ENCODE measurements at regions not wholly inside any gene's neighbourhood (a gene's known extent, or its start where the extent isn't known, plus 50 kb on each side); places are given as distances from the start of the nearest gene placed in this dataset.
"Not testable (repeated sequence)": the region's sequence is repeated elsewhere in the genome, so short reads cannot be mapped to it uniquely, and the experiment has no call there.

DNA sequence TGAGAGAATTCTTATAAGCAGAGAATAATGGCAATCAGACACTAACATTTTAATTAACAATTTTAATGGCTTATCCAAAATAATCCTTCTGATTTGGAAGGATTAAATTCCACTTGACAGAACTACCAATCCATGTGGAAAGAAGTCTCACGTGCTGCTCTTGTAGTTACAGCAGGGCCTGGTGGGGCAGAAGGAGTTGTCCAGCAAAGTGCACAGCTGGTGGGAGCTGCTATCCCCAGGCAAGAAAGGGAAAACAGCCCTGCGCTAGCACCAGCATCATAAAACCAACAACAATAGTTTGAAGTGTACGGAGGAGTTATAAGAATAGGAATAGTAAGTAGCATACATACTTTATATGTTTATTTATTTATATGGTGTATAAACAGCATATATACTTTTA is 127.4 kb upstream of the TRIM2 start:
- no peak for DNase-seq

- DNase-seq, result no peak
Observed at GRCh38 chr4:153079857-153080391, 124.3 kb upstream of the TRIM2 start.

GRCh38 chr4:153081006-153081580 is 123.2 kb upstream of the TRIM2 start:
- no peak for DNase-seq

DNA sequence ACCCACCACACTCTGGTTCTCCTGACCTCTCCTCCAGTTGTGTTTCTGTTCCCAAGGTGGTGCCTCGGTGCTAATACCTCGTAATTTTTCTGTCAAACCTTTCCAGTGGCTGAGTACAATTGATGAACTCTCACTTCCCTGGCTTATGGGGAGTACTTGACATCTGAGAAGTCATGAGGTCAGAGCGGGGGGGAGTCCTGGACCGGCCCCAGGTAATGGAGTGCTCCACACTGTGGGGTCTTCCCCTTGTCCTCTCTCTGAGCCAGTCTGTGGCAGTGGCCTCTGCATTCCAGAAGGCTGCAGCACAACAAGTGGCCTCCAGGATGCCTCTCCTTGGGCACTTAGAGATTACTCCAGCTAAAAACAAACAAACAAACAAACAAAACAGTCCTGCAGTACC is 122.5 kb upstream of the TRIM2 start:
- no peak for DNase-seq

GRCh38 chr4:153082322-153083301 is 121.6 kb upstream of the TRIM2 start:
- no peak for DNase-seq

- DNase-seq, result peak; percentile 48
Observed at GRCh38 chr4:153083447-153083947, 120.7 kb upstream of the TRIM2 start.

DNA sequence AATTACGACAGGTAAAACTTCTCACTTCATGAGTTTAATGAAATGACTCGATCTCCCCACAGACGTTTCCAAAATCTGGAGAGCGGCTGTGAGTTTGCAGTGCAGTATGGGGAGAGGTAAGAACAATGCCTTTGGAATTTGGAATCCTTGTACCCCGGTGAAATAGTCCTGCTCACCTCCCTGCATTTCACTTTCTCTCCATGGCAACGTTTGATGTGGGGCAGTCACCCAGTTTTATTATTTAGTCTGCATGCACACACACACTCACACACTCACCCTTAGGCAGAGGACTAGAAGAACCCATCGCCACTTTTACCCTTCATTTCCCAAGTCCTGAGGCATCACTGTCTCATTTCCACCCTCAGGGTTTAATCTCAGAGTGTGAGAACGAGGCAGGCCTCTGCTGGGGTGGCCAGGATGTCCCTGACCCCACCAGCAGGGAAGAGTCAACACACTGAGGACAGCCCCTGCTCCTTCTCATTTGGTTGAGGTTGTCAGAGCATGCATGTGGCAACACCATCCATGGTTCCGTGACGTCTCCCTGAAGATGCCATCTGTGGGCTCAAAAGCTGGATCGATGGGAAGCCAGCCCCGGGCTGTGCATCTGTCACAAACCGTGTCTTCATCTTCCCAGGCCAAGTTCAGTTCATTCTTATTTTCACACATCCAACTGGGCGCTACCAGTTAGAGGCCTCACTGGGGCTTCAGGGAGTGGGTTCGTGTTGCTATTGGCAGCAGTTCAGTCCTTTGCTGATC is 119.8 kb upstream of the TRIM2 start:
- no peak for DNase-seq

GRCh38 chr4:153084980-153085630 is 119.1 kb upstream of the TRIM2 start:
- peak; percentile 54 for DNase-seq

DNA sequence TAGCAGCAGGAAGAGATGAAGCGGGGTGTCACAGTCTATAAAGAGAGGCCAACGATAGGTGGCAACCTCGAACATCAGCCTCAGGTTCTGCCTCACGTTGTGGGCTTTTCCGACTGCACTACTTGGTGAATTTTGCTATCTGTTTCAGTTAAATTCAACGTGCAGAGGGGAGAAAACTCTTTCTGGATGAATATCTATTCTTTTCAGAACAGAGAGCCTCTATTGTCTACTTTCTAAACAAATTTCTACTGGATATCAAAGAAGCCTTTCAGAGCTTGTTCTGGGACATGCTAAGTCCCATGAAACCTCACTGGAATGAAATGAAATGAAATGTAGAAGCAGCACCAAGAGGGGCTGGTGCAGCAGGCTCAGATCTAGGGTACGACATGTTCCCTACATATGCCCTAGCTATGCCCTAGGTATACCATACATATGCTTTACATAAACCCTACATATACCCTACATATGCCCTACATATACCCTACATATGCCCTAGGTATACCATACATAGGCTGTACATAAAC is 116.5 kb upstream of the TRIM2 start:
- no peak for DNase-seq

DNA sequence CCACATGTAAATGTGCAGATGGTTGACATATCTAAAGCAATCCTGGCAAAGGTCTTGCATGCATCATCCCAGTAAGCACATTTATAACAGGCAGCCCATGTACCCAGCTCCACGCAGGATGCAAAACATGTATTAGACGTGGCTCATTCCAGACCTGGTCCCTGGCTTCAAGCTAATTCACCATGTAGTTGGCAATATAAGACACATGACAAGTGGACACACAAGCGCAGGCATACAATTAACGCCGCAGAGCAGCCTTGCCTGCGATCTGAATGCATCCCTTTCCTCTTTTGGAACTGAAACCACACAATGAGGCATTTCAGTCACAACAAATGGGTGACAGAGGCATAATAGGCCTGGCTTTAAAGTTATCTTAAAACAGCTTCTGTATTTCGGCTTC is 114.5 kb upstream of the TRIM2 start:
- no peak for DNase-seq

DNA sequence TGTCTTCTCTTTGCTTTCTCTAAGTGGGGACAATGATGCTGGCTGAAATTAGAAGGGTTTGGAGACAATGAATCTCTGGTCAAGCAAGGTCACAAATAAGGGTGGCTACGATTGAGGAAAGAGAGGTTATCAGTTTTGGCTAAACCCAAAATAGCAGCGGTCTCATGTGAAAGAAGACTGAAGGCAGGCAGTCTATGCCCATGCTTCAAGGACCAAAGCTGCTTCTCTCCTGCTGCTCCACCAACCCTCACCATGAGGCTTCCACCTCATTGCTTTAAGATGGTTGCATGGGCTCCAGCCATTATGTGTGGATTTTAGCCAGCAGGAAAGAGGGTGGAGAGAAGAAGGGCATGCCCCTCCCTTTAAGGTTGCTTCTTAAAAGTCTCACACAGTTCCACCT is 114.1 kb upstream of the TRIM2 start:
- DNase-seq, result no peak

- no peak for DNase-seq
Observed at GRCh38 chr4:153090670-153091385, 113.4 kb upstream of the TRIM2 start.

DNA sequence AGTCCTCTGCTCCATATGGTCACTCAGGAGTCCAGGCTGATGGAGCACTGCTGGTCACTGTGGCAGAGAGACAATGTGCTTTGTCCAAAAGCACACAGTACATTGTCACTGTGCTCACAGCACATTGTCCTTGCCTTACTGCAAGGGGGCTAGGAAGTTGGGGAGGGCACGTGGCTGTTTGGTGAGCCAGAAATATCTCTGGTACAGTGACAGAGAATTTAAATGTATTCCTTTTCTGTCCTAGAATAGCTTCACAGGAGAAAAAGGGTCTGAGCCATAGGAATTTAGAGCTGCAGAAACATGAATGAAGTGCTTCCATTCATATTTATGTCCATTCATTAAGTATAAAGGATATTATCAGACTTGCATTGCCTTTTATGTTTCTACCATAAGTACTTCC is 110.8 kb upstream of the TRIM2 start:
- DNase-seq, result no peak

GRCh38 chr4:153093802-153094201 is 110.4 kb upstream of the TRIM2 start:
- no peak for DNase-seq

GRCh38 chr4:153094435-153094834 is 109.8 kb upstream of the TRIM2 start:
- no peak for DNase-seq

GRCh38 chr4:153095448-153096204 is 108.6 kb upstream of the TRIM2 start:
- DNase-seq, result no peak

DNA sequence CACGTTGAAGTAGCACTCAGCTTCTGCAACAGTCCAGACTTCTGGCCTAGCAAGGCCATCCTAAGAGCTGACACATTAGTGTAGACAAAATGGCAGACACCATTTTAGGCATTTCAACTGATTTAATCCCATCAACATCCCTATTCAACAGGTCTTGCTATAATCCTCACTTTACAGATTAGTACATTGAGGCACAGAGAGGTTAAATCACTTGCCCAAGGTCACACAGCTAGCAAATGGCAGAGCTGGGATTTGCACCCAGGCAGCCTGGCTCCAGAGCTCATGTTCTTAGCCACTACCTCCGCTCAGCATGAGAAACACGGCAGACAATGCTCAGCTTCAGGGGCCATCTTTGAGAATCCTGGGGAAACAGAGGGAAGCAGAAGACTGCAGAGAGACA is 107.9 kb upstream of the TRIM2 start:
- no peak for DNase-seq

DNA sequence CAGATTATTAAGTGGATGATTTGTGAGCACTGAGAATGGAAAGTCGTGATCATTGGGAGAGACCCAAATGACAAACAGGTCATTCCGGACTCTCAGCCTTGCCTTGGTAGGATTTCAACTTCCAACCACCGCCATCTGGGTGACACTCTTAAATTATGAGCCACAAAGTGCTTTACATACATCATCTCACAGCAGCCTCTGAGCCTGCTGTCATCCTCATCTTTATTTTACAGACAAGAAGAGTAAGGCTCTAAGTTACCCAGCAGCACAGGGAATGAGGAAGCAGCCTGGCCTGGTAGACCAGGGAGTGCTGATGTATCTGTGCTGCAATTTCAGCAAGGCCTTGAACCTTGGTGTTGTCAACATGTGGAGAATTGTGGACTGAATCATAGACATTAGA is 105.8 kb upstream of the TRIM2 start:
- no peak for DNase-seq

DNA sequence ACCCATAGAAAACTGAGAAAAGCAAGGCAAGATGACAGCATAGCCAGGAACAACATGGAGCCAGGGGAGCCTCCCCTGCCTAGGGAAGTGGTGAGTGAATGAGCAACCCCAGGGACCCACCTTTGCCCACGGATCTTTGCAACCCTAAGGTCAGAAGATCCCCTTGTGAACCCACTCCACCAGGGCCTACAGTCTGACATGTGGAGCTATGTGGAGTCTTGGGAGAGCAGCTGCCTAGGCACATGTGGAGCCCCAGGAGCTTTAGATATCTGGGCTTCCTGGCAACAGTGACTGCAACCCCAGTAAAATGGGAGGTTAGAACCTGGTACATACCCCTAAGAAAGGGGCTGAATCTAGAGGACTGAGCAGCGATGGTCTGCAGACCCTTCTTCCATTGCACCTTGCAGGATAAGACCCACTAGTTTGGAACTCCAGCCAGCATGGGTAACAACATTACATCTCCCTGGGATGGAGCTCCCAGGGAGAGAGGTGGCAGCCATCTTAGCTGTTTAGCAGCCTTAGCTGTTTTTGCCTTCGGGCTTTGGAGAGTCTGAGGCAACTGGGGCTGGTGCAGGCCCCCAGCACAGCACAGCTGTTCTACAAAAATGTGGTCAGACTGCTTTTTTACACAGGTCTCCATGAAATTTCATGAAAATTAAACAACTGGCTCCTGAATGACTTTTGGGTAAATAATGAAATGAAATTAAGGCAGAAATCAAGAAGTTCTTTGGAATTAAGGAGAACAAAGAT is 104.7 kb upstream of the TRIM2 start:
- DNase-seq, result no peak

DNA sequence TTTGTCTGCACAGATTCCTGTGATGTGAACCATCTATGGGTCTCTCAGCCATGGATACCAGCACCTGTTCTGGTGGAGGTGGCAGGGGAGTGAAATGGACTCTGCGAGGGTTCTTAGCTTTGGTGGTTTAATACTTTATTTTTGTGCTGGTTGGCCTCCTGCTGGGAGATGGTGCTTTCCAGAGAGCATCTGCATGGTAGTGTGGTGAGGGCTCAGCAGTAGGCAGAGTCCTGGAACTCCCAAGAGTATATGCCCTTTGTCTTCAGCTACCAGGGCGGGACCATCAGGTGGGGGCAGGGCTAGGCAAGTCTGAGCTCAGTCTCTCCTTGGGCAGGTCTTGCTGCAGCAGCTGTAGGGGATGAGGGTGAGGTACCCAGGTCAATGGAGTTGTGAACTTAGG is 97.5 kb upstream of the TRIM2 start:
- not testable (repeated sequence) for DNase-seq
